Peyer's patch (tissue), 4 donors: ENCODE measurements at regions not wholly inside any gene's neighbourhood (a gene's known extent, or its start where the extent isn't known, plus 50 kb on each side); places are given as distances from the start of the nearest gene placed in this dataset.

Experiments
- DNase-seq, 3 donors: peaks; one replicate each; pipeline ENCODE4 v3.0.0-alpha.2; 2017 to 2019
- H3K27ac ChIP-seq, 4 donors: fragments of 200-600 bp; sonication (generic); one replicate each; pipeline ENCODE4 v1.5.1; 2016 to 2019
- H3K27me3 ChIP-seq, 2 donors: fragments of 200-600 bp; sonication (generic); one replicate each; pipeline ENCODE4 v1.5.1; 2019
- H3K36me3 ChIP-seq, 3 donors: fragments of 200-600 bp; sonication (generic); one replicate each; pipeline ENCODE4 v1.5.1; 2016 to 2019
- H3K4me1 ChIP-seq, 4 donors: fragments of 200-600 bp; sonication (generic); one replicate each; pipeline ENCODE4 v1.5.1; 2016 to 2019
- H3K4me3 ChIP-seq, 4 donors: fragments of 200-600 bp; sonication (generic); 1 replicate in 3 of 4; 2 replicates in 1 of 4; pipeline ENCODE4 v1.5.1; 2016 to 2019; ENCODE audit warnings: mild to moderate bottlenecking in 1 of 4
- H3K9me3 ChIP-seq, 4 donors: fragments of 200-600 bp; sonication (generic); one replicate each; pipeline ENCODE4 v1.5.1; 2016 to 2019; ENCODE audit warnings: mild to moderate bottlenecking in 1 of 4
- CTCF ChIP-seq, 6 experiments: fragments of 450-650 bp in 4 of 6; fragments of 200-600 bp in 2 of 6; sonication (generic) in 1 of 6; IDR thresholded peaks; one replicate each; pipeline ENCODE4 v1.5.1; 2017 to 2019; ENCODE audit warnings: antibody characterized with exemption in 6 of 6, mild to moderate bottlenecking in 3 of 6, moderate library complexity in 1 of 6
- POLR2A ChIP-seq, 2 donors: fragments of 450-650 bp; IDR thresholded peaks; one replicate each; pipeline ENCODE4 v1.5.1; 2017; ENCODE audit warnings: antibody characterized with exemption in 2 of 2, mild to moderate bottlenecking in 2 of 2, moderate library complexity in 2 of 2

DNA sequence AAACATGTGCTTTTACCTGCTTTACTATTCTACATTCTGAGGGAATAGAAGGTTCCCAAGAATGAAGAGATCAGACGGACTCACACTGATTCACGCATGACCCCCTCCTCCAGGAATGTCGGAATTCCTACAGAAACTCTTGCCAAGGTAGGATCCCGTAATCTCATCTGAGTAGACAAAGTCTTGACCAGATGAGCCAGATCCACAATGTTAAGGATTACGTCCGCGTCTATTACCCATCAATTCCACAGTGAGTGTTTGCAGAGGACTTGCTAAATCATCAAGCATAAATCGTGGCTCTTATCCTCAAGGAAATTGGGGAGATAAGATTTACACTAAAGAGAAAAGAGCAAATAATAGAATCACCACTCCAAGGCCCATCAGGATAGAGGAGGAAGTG lies 245.9 kb upstream of the FOXQ1 start:
- no peak overlapping the region for H3K27ac ChIP-seq
- H3K27me3 ChIP-seq, result no peaks in the 10 kb centered on the region
- no peaks in the 10 kb centered on the region for H3K9me3 ChIP-seq
- TF ChIP-seq CTCF (IDR thresholded peaks at IDR 0.05) (no peak), POLR2A (IDR thresholded peaks at IDR 0.05) (no peak)
- no peaks in the 10 kb centered on the region for H3K4me1 ChIP-seq
- no peak for DNase-seq
- no peaks in the 10 kb centered on the region for H3K36me3 ChIP-seq
- no peak overlapping the region for H3K4me3 ChIP-seq

DNA sequence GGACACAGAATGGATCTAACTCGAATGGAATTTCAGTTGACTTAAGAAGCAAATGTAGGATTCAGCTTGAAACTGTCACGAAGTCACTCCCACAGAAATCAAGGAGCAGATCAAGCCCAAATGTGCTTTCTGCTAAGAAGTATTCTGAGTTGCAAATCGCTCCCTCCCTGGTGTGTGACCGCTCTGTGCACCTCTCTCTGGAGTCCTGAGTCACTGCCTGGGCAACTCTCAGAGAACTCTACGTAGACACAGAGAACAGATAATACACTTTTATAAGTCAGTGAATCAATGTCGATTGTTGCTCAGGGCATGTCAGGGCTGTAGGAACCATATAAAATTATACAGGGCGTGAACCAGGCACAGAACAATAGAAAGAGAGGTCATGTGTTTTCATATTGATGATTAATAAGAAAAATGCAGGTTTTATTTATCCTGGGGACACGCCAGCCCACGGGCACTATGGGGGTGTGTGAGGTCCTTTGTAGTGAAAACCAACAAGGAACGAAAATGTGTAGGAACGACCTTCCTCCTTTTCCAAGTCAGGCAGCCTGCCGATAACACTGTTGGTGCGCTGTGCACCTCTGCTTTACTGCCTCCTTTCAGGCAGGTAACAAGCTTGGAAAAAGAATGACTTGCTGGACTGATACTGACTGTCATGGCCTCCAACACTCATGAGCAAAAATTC lies 248.1 kb upstream of the FOXQ1 start:
- Histone ChIP-seq H3K27me3 (no peaks in the 10 kb centered on the region), H3K9me3 (no peaks in the 10 kb centered on the region), H3K27ac (no peak overlapping the region), H3K4me3 (no peak overlapping the region), H3K4me1 (no peaks in the 10 kb centered on the region), H3K36me3 (no peaks in the 10 kb centered on the region)
- no peak for DNase-seq
- no peak for TF ChIP-seq CTCF (IDR thresholded peaks at IDR 0.05)
- TF ChIP-seq POLR2A (IDR thresholded peaks at IDR 0.05), result no peak

- no peak for DNase-seq
- Histone ChIP-seq H3K36me3 (no peaks in the 10 kb centered on the region), H3K4me3 (no peak overlapping the region), H3K9me3 (no peaks in the 10 kb centered on the region), H3K27me3 (no peaks in the 10 kb centered on the region), H3K4me1 (no peaks in the 10 kb centered on the region), H3K27ac (no peak overlapping the region)
- TF ChIP-seq POLR2A (IDR thresholded peaks at IDR 0.05) (no peak), CTCF (IDR thresholded peaks at IDR 0.05) (no peak)
Measured at GRCh38 chr6:1062786-1063545, 248.9 kb upstream of the FOXQ1 start.

- Histone ChIP-seq H3K4me3 (no peak overlapping the region), H3K27me3 (no peaks in the 10 kb centered on the region), H3K4me1 (no peaks in the 10 kb centered on the region), H3K9me3 (no peaks in the 10 kb centered on the region), H3K36me3 (no peaks in the 10 kb centered on the region), H3K27ac (no peak overlapping the region)
- TF ChIP-seq CTCF (IDR thresholded peaks at IDR 0.05) (no peak), POLR2A (IDR thresholded peaks at IDR 0.05) (no peak)
- no peak for DNase-seq
Measured at GRCh38 chr6:1059596-1059995, 252.3 kb upstream of the FOXQ1 start.

GRCh38 chr6:1057490-1058135 lies 254.3 kb upstream of the FOXQ1 start:
- no peak overlapping the region for H3K4me3 ChIP-seq
- no peak overlapping the region for H3K27ac ChIP-seq
- no peaks in the 10 kb centered on the region for H3K4me1 ChIP-seq
- no peak for TF ChIP-seq POLR2A (IDR thresholded peaks at IDR 0.05)
- no peak for TF ChIP-seq CTCF (IDR thresholded peaks at IDR 0.05)
- DNase-seq, result no peak
- no peaks in the 10 kb centered on the region for H3K9me3 ChIP-seq
- no peaks in the 10 kb centered on the region for H3K27me3 ChIP-seq
- H3K36me3 ChIP-seq, result no peaks in the 10 kb centered on the region
